Stimulated activated naive CD8-positive, alpha-beta T cell treated with anti-CD3 and anti-CD28 coated beads, Interleukin-15, Interleukin-2, amounts not matched to agents 100 ng/mL and 50 ng/mL, for 24 hours (primary cell): ENCODE measurements at regions not wholly inside any gene's neighbourhood (a gene's known extent, or its start where the extent isn't known, plus 50 kb on each side); places are given as distances from the start of the nearest gene placed in this dataset.
"Not testable (repeated sequence)": the region's sequence is repeated elsewhere in the genome, so short reads cannot be mapped to it uniquely, and the experiment has no call there.

ENCODE experiments used
- H3K27ac Mint-ChIP-seq: one replicate; pipeline ENCODE4 v1.8.0; 2021; ENCODE audit warnings: mild to moderate bottlenecking, mixed read lengths
- H3K27me3 Mint-ChIP-seq: one replicate; pipeline ENCODE4 v1.8.0; 2021; ENCODE audit warnings: mixed read lengths
- H3K36me3 Mint-ChIP-seq: one replicate; pipeline ENCODE4 v1.8.0; 2021; ENCODE audit warnings: low read depth, mixed read lengths
- H3K4me1 Mint-ChIP-seq: one replicate; pipeline ENCODE4 v1.8.0; 2021; ENCODE audit warnings: low read depth, mixed read lengths
- H3K4me3 Mint-ChIP-seq: one replicate; pipeline ENCODE4 v1.8.0; 2021; ENCODE audit warnings: mild to moderate bottlenecking, mixed read lengths
- H3K9me3 Mint-ChIP-seq: one replicate; pipeline ENCODE4 v1.8.0; 2021; ENCODE audit warnings: mixed read lengths

DNA sequence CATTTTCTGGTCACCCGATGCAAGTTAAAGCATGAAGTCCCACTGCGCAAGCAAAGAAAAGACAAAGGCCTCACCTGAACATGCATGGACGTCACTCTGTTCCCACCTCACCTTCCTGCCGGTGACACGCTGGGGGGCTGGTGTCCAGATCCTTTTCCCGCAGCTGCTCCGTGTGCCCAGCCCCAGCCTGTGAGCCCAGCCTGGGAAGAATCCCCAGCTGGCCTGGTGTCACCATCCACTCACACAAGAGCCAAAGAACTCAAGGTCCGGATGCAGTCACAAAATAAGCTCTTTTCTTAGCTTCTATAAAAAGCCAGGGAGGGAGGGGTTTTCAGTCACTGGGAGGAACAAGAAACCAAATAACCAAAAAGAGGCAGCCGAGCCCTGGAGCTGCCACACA, 249.9 kb downstream of the COL4A1 start:
- H3K9me3 Mint-ChIP-seq = no peaks in the 10 kb centered on the region
- H3K27ac Mint-ChIP-seq = no peak overlapping the region
- H3K4me1 Mint-ChIP-seq = no peaks in the 10 kb centered on the region
- no peak overlapping the region for H3K4me3 Mint-ChIP-seq
- peaks cover 4% of the 10 kb centered on the region for H3K27me3 Mint-ChIP-seq
- H3K36me3 Mint-ChIP-seq = no peaks in the 10 kb centered on the region

DNA sequence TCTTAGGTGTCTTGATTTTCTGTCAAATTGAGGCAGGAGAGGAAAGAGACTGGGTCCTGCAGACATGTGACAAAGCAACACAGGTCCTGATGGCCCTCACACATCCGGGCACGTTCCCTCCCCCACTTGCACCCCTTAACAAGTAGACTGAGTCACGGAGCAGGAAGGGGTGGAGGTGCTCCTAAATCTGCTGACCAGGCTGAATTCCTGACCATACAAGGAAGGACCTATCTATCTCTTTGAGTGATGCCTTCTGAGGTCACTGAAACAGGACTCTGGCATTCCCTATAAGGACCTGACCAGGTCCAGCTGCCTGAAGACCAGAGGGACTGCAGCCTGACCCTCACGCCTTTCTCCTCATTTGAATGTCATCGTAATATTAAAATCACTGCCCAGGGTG, 250.3 kb downstream of the COL4A1 start:
- no peaks in the 10 kb centered on the region for H3K4me1 Mint-ChIP-seq
- no peaks in the 10 kb centered on the region for H3K9me3 Mint-ChIP-seq
- peaks cover 4% of the 10 kb centered on the region for H3K27me3 Mint-ChIP-seq
- H3K27ac Mint-ChIP-seq = no peak overlapping the region
- no peak overlapping the region for H3K4me3 Mint-ChIP-seq
- no peaks in the 10 kb centered on the region for H3K36me3 Mint-ChIP-seq

- Mint-ChIP-seq H3K27me3 (peaks cover 4% of the 10 kb centered on the region), H3K4me1 (no peaks in the 10 kb centered on the region), H3K36me3 (no peaks in the 10 kb centered on the region), H3K9me3 (no peaks in the 10 kb centered on the region), H3K27ac (no peak overlapping the region), H3K4me3 (no peak overlapping the region)
Observed at GRCh38 chr13:110055089-110055488, 251.9 kb downstream of the COL4A1 start.

GRCh38 chr13:110054041-110054440, 252.9 kb downstream of the COL4A1 start:
- no peak overlapping the region for H3K4me3 Mint-ChIP-seq
- H3K27me3 Mint-ChIP-seq = peaks cover 4% of the 10 kb centered on the region
- H3K9me3 Mint-ChIP-seq = no peaks in the 10 kb centered on the region
- no peaks in the 10 kb centered on the region for H3K36me3 Mint-ChIP-seq
- no peak overlapping the region for H3K27ac Mint-ChIP-seq
- no peaks in the 10 kb centered on the region for H3K4me1 Mint-ChIP-seq

GRCh38 chr13:110047496-110047895, 259.5 kb downstream of the COL4A1 start:
- Mint-ChIP-seq H3K4me3 (no peak overlapping the region), H3K27me3 (peaks cover 4% of the 10 kb centered on the region)

DNA sequence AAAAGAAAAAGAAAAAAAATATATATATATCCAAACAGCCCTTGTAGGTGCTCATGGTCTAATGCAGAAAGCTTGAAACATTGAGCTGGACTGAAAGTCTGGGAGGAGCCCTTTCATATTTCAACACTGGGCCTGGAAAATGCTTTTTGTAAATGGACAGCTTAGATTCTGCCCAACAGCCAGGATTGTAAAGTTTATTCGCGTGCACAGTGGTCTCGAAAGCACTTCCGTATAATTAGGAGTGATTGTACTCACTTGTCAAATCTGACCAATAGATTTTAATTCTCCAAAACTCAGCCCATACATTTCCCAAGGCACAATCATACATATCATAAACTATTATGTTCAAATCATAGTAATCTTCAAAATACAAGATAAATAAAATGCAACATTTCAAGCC, 260.1 kb downstream of the COL4A1 start:
- no peak overlapping the region for H3K27ac Mint-ChIP-seq
- peaks cover 3% of the 10 kb centered on the region for H3K9me3 Mint-ChIP-seq
- H3K4me1 Mint-ChIP-seq = no peaks in the 10 kb centered on the region
- H3K27me3 Mint-ChIP-seq = peaks cover 4% of the 10 kb centered on the region
- no peaks in the 10 kb centered on the region for H3K36me3 Mint-ChIP-seq
- H3K4me3 Mint-ChIP-seq = no peak overlapping the region

More at GRCh38 chr13:110047496-110047895, 259.5 kb downstream of the COL4A1 start:
- Mint-ChIP-seq H3K4me1 (no peaks in the 10 kb centered on the region), H3K36me3 (no peaks in the 10 kb centered on the region), H3K27ac (no peak overlapping the region), H3K9me3 (peaks cover 3% of the 10 kb centered on the region)

GRCh38 chr13:110045919-110046318, 259.5 kb upstream of the IRS2 start:
- H3K4me1 Mint-ChIP-seq = no peaks in the 10 kb centered on the region
- peaks cover 3% of the 10 kb centered on the region for H3K9me3 Mint-ChIP-seq
- peaks cover 4% of the 10 kb centered on the region for H3K27me3 Mint-ChIP-seq
- no peak overlapping the region for H3K27ac Mint-ChIP-seq
- no peaks in the 10 kb centered on the region for H3K36me3 Mint-ChIP-seq
- H3K4me3 Mint-ChIP-seq = no peak overlapping the region

DNA sequence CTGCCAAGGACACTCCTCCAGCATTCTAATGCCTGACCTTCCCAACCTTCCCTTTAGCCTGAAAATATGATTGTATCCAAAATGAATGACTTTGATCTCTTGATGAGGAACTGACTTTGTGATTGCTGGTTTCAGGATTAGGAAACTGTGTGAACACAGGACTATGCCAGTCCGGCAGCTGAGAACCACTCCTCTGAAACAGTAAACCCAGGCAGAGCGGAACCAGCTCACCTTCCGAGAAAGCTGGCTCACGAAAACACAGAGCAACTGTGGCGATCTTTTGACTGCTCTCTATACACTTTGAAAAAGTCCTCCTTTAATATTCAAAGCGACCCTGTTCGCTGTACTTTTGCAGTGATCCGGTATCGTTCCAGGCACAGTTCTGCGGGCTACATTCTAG, 258.8 kb upstream of the IRS2 start:
- Mint-ChIP-seq H3K9me3 (peaks cover 3% of the 10 kb centered on the region), H3K36me3 (no peaks in the 10 kb centered on the region), H3K27ac (no peak overlapping the region), H3K27me3 (peaks cover 4% of the 10 kb centered on the region), H3K4me3 (no peak overlapping the region), H3K4me1 (no peaks in the 10 kb centered on the region)

DNA sequence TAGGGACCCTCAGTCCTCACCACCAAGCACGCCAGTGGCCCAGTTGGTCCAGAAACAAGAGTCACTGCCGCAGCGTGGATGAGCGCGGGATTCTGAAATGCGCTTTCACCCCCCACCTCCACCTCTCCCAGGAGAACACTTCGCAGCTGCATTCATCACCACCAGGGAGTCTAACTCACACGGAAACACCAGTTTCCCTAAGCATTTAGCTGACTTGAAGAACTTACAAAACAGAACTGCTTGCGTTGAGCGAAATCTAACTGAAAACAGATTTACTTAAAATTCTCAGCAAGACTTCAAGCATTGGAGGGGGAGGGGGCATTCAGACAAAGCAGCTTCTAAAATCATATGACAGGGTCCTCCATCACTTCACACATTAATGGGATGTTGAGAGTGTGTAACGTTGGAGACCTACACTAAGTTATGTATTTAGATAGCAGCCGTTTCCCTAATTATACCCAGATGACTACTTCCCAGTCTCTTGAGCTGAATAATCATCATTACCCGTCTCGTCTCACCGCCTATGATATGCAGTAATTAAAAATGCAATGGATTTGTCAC, 258.2 kb upstream of the IRS2 start:
- Mint-ChIP-seq H3K4me3 (no peak overlapping the region), H3K9me3 (peaks cover 3% of the 10 kb centered on the region), H3K36me3 (no peaks in the 10 kb centered on the region), H3K27me3 (peaks cover 4% of the 10 kb centered on the region), H3K27ac (no peak overlapping the region), H3K4me1 (no peaks in the 10 kb centered on the region)

DNA sequence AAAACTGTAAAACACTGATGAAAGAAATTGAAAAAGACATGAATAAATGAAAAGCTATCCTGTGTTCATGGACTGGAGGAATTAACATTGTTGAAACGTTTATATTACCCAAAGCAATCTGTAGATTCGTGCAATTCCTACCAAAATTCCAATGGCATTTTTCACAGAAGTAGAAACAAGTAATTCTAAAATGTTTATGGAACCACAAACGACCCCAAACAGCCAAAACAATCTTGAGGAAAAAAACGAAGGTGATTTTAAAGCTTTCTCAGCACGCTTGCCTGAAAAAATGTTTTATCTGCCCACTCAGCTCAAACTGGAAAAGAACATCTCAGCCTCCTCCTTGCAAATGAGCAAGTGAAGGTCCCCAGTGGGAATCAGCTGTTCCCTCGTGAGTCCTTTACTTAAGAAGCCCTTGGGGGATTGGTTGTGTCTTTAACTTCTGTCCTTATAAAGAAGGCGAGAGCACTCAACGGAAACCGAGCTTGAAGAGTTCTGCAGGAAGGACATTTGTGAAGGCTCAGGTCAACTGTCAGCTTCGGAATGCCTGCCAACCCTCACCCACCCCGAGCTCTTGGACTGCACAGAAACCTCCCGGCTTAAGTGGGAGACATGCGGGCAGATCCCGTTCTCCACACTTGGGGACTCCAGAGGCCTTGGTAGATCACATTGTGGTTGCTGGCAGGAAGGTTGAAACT, 256.0 kb upstream of the IRS2 start:
- no peak overlapping the region for H3K4me3 Mint-ChIP-seq
- no peak overlapping the region for H3K27ac Mint-ChIP-seq
- H3K4me1 Mint-ChIP-seq = no peaks in the 10 kb centered on the region
- H3K36me3 Mint-ChIP-seq = no peaks in the 10 kb centered on the region
- no peaks in the 10 kb centered on the region for H3K9me3 Mint-ChIP-seq
- peaks cover 4% of the 10 kb centered on the region for H3K27me3 Mint-ChIP-seq

DNA sequence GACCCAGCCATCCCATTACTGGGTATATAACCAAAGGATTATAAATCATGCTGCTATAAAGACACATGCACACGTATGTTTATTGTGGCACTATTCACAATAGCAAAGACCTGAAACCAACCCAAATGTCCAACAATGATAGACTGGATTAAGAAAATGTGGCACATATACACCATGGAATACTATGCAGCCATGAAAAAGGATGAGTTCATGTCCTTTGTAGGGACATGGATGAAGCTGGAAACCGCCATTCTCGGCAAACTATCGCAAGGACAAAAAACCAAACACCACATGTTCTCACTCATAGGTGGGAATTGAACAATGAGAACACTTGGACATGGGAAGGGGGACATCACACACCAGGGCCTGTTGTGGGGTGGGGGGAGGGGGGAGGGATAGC, 255.3 kb upstream of the IRS2 start:
- H3K4me3 Mint-ChIP-seq, H3K9me3 Mint-ChIP-seq, H3K4me1 Mint-ChIP-seq, H3K27ac Mint-ChIP-seq, H3K36me3 Mint-ChIP-seq, H3K27me3 Mint-ChIP-seq: not testable (repeated sequence)

GRCh38 chr13:110037925-110038573, 251.7 kb upstream of the IRS2 start:
- Mint-ChIP-seq H3K4me1 (no peaks in the 10 kb centered on the region), H3K4me3 (no peak overlapping the region), H3K27ac (no peak overlapping the region), H3K36me3 (no peaks in the 10 kb centered on the region), H3K27me3 (no peaks in the 10 kb centered on the region), H3K9me3 (no peaks in the 10 kb centered on the region)

DNA sequence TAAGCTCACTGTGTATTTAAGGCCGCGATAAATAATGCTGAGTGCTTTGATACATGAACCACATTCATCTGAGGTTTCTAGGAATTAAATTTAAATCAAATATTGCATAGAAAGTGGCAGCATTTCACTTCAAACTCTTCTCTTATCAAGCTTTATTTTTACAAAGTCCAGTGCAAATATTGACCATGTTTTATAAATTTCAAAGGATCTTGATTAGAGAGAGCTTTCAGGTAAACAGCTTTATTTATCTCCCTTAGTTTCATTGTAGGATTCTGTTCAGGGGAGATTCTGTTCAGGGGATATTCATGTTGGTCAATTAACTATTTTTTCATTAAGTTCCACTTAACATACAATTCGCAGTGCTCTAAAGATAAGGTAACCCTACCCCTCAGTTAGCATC, 249.7 kb upstream of the IRS2 start:
- Mint-ChIP-seq H3K9me3 (no peaks in the 10 kb centered on the region), H3K27ac (no peak overlapping the region), H3K4me3 (no peak overlapping the region), H3K27me3 (no peaks in the 10 kb centered on the region), H3K36me3 (no peaks in the 10 kb centered on the region), H3K4me1 (no peaks in the 10 kb centered on the region)

GRCh38 chr13:110034031-110034549, 247.7 kb upstream of the IRS2 start:
- no peak overlapping the region for H3K27ac Mint-ChIP-seq
- H3K4me3 Mint-ChIP-seq = no peak overlapping the region
- H3K27me3 Mint-ChIP-seq = no peaks in the 10 kb centered on the region
- H3K36me3 Mint-ChIP-seq = no peaks in the 10 kb centered on the region
- H3K4me1 Mint-ChIP-seq = no peaks in the 10 kb centered on the region
- H3K9me3 Mint-ChIP-seq = no peaks in the 10 kb centered on the region

- H3K4me1 Mint-ChIP-seq = no peaks in the 10 kb centered on the region
- no peaks in the 10 kb centered on the region for H3K9me3 Mint-ChIP-seq
- H3K36me3 Mint-ChIP-seq = no peaks in the 10 kb centered on the region
- no peak overlapping the region for H3K4me3 Mint-ChIP-seq
- H3K27ac Mint-ChIP-seq = no peak overlapping the region
- H3K27me3 Mint-ChIP-seq = no peaks in the 10 kb centered on the region
Observed at GRCh38 chr13:110032969-110033368, 246.6 kb upstream of the IRS2 start.
